NCI-H1930 (cell line): ENCODE measurements at regions not wholly inside any gene's neighbourhood (a gene's known extent, or its start where the extent isn't known, plus 50 kb on each side); places are given as distances from the start of the nearest gene placed in this dataset.

Source experiments
- DNase-seq, 2 experiments: peaks; one replicate each; lab custom pipeline; 2025; lab: John Stamatoyannopoulos, UW

DNA sequence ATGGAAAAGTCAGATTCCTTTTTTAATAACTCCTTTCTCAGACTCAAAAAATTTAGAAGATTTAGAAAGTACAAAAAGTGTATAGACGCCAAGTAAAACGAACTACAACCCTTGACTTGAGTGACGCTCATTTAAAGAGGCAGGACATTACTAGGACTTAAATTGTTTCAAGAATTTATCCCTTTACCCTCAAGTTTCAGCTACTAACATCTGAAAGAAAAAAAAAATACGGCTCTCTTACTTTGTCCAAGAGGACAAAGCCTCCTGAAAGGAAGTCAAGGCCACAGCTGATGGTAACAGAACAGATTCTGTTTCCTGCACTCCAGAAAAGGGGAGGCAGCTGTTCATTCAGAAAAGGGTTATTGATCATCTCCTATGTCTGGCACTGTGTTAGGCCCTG, 57.6 kb upstream of the PKDCC start:
- DNase-seq = no peak

DNA sequence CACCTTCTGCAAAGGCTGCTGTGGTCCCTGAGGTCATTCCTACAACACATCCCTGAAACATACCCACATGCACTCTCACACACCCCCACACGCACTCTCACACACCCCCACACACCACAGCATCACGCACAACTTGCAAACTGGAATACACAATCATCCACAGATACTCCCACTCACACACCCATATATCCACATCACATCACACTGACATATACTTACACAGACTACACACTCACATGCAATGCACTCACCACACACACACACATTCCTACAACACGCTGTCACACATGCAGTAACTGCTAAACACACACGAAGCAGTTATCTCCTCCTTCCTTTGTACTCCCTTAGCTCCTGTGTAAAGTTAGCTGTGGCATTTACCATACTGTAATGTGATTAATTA, 57.1 kb upstream of the PKDCC start:
- no peak for DNase-seq

DNA sequence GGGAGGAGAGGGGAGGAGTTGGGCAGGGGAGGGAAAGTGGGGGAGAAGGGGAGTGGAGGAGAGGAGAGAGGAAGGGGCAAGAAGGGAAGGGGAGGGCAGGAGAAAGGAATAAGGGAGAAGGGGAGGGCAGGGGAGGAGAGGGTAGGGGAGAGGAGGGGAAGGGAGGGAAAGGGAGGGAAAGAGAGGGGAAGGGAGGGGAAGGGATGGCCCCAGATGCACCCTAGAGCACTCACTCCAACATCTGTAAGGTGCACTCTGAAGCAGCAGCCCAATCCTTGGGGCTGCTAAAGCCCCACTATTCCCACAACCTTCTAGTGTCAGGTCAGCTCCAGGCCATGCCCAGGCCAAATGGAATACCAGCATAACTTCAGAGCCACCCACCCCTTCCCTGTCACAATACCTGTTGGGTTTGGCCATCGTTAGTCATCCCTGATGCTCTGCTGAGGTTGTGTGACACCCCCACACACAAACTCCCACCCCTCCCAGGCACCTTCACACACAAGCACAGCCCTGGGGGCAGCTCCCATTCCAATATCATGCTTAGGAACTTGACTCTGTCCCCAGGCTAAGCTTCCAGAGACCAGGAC, 55.7 kb upstream of the PKDCC start:
- no peak for DNase-seq

DNA sequence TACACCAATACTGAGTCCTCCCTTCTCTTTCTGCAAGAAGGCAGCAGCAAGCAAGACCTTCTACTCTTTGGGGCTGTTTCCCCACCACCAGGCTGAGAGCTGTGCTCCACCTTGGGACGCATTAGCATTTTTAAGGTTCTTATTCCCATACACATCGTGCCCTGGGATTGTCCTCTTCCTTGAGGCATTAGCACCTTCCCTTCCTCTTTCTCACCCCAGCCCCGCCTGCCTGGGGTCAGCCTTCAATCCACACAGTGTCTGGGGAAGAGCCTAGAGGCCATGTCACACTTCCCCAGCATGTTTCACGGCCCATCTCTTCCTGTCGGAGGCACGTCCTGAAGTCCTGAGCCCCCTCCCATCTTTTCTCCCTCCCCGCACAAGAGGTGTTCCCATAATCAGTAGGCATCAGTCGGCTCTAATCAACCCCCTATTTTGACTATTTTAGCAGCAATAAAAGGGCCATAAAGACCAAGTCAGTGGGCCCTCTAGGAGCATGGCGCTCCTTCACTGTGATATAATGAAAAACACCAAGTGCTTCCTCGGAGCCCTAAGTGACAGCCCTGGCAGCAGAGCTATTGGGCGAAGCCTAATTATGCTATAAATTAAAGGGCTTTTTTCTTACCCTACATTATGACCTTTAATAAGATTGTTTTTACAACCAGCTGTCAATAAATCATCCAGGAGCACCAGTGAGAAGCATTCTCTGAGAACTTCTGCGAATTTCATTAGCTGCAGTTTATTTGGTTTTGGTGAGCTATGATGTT, 55.0 kb upstream of the PKDCC start:
- DNase-seq = no peak

DNA sequence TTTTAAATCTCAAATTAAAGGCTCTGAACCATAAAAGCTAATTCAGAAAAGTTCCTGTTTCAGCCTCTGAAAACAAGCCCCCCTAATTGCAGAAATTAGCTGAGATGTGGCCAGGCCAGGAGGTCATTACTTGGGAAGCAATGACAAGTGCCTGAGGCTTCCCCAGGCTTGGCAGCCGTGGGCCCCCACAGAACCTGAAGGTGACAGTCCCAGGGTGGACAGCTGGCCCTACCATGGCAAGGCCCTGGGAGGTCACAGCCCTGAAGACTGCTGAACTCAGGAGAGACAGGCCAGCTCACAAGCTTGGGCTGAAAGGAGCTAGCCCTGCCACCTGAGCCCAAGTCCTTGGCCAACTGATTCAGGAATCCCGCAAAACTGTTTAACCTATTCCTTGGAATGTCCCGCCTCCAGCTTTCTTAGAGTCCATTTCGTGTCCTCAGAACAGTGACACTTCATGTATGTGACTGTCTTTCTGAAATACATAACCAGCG, 54.3 kb upstream of the PKDCC start:
- DNase-seq = no peak

DNA sequence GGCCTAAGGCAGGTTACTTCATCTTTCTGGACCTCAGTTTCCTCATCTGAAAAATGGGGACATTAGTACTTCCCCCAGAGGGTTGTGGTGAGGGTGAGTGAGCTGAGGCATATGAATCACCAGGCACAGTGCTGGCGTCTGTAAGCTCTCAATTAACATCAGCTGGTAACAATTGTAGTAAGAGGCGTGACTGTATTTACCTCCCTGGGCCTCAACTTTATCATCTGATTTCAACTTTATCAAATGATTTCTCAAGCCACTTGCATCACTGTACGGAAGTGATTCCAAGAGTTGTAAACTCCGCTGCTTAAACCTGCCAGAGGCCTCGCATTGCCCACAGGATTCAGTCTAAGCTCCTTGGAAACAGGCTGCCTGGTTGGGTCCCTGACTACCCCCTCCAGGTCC, 53.6 kb upstream of the PKDCC start:
- no peak for DNase-seq

DNA sequence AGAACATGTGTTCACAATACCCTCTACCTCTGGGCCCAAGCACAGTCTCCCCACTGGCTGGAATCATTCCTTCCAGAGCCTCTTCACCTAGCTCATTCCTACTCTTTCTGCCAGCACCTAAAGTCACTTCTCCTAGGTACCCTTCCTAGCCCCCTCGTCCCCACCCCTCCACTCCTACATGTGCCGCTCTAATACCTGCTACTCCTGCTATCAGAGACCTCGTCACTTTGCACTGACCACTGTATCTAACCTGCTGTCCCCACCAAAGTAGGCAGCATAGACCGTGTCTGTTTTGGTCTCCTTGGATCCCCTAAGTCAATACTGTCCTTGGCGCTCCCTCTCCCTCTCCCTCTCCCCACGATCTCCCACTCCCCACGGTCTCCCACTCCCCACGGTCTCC, 53.2 kb upstream of the PKDCC start:
- DNase-seq = no peak

DNA sequence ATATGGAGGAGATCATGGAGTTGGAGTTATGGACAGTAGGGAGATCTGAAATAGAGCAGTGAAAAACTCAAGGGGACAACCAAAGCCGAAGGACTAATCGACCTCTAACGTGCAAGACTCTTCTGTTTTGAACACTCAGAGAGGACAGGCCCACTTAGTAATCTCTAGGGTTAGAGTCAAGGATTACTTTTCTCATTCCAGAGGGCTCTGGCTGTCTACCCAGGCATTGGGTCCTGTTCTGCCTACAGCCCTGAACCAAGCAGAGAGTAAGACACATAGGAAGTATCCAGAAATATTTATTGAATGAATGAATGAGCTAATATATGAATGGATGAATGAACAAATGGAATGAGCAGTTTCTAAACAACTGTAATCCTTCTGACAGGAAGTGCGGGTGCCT, 50.3 kb upstream of the PKDCC start:
- no peak for DNase-seq
